ENCODE measurements at regions not wholly inside any gene's neighbourhood (a gene's known extent, or its start where the extent isn't known, plus 50 kb on each side); places are given as distances from the start of the nearest gene placed in this dataset.

DNA sequence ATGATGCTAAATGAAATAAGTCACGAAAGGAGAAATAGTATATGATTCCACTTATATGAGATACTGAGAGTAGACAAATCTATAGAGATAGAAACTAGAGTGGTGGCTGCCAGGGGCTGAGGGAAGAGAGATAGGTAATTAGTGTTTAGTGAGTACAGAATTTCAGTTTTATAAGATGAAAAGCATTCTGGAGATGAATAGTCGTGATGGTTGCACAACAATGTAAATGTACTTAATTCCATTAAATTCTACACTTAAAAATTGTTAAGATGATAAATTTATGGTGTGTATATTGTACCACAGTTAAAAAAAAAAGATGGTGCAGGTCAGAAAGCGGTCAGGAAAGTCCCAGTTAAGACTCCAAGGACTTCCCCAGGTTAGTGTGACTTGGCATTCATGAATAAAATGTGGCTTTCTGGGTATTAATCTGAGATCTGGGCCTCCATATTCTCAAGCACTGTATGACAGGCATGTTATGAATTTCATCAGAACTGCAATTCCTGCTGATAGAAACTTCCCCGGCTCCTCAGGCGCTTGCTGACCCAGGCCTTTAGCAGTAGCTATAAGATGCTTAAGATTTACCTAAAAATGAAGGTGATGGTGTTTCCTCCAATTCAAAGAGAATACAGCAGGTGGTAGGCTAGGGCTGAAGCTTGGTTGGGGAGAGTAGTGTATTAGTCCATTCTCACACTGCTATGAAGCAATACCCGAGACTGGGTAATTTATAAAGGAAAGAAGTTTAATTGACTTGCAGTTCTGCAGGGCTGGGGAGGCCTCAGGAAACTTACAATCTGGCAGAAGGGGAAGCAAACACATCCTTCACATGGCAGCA lies 115.3 kb upstream of the SOX9 start:
- no peak for DNase-seq

DNA sequence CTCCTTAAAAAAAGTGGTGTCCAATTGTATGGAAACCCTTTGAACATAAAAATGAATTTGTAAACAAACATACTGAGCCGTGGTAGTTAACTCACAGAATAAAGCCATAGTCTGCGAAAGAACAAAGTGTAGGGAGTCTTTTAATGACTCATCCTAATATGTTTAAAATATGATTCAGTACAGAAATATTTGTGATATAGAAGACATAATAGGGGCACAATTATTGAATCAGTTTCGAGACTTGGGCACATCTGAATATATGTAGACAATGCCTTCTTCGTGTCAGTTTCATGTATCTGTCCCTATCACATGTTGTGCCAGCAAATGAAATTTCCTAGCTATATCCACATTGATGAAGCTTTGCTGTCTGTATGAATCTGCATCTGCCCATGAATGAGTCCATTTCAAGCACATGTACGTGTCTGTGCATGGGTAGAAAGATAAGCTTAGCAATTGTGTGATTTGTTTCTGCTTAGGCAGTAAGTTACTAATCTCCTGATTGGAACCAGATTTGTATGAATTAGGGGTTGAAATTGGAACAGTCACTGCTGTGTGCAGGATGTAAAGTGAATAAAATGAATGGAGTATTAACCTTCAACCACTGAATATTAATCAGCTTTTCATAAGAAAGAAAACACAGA lies 112.5 kb upstream of the SOX9 start:
- DNase-seq = no peak

DNA sequence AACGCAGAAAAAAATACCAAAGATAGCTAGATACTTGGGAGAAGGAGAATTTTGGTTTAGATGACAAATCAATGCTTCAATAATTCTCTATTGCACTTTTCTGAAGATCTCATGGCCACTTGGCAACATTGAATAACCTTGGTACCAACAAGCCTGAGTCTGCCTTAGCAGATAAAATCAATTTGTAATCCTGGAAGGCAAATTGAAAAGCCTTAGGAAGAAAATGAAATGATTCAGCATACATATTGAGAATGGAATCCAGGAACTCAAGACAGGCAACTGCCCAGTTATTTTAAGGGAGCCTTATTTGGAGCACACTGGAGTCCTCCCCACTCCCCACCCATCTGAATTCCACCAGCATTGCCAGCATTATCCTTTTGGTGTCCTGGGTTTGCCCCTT lies 109.3 kb upstream of the SOX9 start:
- no peak for DNase-seq

- no peak for DNase-seq
Observed at GRCh38 chr17:72021417-72022041, 99.3 kb upstream of the SOX9 start.

- DNase-seq = peak; percentile 56 to 62
Observed at GRCh38 chr17:72022328-72023275, 98.2 kb upstream of the SOX9 start.

DNA sequence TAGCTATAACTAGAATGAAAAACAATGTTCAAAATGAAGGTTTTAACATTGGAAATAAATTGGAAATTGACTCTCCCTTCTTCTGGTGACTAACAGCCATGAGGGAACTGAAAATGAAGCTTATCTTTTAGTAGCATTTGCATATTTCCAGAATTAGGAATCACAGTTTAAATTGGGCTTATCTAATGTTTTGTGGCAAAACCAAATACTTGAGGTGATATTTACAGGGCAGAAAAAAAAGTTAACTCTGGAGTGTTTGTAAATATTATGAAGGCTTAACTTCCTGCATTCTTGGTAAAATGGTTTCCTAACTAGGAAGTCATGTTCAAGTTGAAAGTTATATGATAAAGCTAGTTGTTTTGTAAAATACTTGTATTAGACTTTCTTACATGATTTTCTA lies 96.4 kb upstream of the SOX9 start:
- DNase-seq = no peak

GRCh38 chr17:72025113-72025512 lies 95.7 kb upstream of the SOX9 start:
- no peak for DNase-seq

DNA sequence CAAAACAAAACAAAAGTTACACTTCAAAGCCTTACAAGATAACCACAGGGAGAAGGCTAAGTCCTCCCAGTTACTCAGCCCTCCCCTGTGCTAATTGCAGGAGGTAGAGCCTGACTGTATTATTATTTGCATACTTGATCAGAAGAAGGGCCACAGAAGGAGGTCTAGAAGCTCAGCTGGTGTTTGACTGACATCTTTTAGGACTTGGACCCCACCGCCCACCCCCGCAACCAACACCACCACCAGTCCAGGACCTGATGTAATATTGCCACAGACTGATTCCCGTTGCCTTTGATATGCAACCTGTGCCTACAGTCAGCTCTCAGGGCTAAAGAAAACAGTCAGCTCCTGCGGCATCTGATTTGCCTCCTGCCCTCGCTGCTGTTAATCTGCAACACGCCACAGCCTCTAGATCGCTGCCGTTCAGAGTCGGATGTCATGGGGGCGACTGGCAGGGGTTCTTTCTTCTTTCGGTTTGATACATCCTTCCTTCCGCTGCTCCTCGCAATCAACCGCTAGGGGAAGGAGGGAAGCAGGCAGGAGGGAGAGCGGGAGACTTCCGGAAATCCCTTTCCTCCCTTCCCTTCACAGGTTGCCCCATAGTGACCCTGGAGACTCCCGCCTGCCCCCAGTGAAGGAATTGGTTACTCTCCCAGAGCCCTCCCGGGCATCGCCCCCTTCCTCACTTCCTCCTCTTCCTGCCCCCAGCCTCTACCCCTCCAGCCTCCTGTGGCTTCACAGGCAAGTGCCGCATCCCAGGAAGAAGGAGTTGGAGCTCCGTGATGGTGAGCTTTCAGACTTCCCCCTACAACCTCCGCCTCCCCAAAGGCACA lies 90.5 kb upstream of the SOX9 start:
- DNase-seq = peak; percentile 49 to 59

GRCh38 chr17:72031219-72031884 lies 89.5 kb upstream of the SOX9 start:
- DNase-seq = no peak

DNA sequence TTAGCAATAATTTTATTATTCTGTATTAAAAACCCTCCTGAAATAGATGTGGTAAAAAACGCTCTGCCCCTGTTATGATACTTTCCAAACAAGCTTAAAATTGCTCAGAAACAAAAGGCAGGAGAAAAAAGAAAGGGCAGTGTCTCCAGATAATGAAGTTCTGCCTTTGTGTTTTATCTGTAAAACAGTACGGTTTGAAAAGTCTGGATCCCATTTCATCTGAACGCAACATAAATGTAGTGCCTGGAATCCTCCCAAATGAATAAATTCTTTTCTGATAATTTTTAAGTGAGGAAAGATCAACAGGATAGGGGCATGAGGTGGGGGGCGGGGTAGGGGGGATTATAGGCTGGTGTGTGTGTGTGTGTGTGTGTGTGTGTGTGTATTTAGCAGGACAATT lies 87.5 kb upstream of the SOX9 start:
- DNase-seq = no peak

DNA sequence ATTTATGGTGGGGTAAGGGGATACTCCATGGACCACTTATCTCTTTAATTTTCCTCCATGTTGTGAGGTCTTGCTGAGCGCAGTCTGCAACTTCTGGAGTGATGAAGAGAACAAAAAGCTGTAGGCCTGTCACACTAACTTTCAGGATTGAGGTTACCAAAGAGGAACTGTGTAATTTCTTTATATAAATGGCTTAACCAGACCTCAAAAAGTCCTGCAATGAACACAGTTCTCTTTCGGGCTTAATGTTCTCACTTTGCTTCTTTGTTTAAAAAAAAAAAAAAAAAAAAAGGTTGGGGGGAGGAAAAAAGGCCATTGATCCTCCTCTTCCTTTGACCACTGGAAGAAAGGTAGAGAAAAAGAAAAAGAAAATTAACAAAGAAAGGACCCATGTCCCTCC lies 86.8 kb upstream of the SOX9 start:
- no peak for DNase-seq

DNA sequence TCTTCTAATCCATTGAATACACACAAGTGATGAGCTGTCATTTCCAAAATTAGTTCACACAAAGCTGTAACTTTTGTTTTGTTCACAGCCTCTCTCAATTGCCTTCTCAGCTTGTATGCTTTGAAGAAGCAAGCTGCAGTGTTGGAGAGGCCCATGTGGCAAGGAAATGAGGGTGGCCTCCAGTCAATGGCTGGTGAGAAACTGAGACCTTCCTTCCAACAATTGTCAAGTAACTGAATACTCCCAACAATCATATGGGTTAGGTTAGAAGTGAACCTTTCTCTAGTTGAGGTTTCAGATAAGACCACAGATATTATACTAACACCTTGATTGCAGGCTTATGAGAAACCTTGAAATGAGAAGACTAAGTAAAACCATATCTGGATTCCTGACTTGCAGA lies 82.4 kb upstream of the SOX9 start:
- DNase-seq = no peak

DNA sequence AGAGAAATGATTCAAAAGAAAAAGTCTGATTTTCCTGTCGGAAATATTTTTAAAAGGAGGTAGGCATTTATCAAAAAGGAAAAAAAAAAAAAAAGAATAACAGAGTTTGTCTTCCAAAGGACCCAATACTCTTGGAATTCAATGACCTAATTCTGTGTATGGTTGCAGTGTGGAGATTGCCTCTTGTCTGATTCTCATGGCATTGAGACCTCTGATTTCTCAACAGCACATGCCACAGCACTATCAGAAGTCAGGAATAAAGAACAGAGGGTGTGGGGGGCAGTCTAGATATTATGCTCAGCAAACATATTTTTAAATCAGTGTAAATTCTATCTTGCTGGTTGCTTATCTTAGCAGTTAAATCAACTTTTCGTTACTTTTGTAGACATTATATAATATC lies 81.3 kb upstream of the SOX9 start:
- no peak for DNase-seq

DNA sequence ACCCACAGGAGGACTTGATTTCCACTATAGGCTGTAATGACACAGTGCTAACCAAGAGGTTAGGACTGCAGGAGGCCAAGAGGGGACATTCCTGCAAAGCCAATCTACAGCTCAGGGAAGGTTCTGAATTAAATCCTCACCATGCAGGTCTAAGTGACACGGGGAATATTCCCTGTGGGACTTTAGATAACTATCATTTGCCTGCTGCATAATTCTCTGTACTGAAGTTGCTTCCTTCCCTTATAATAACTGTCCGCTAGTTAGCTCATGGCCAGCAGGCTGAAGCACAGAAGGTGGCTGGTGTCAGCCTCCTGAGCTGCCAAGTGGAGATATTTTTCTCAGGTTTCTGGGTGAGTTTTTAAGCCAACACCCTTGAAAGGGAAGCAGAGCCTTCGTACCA lies 74.6 kb upstream of the SOX9 start:
- no peak for DNase-seq

DNA sequence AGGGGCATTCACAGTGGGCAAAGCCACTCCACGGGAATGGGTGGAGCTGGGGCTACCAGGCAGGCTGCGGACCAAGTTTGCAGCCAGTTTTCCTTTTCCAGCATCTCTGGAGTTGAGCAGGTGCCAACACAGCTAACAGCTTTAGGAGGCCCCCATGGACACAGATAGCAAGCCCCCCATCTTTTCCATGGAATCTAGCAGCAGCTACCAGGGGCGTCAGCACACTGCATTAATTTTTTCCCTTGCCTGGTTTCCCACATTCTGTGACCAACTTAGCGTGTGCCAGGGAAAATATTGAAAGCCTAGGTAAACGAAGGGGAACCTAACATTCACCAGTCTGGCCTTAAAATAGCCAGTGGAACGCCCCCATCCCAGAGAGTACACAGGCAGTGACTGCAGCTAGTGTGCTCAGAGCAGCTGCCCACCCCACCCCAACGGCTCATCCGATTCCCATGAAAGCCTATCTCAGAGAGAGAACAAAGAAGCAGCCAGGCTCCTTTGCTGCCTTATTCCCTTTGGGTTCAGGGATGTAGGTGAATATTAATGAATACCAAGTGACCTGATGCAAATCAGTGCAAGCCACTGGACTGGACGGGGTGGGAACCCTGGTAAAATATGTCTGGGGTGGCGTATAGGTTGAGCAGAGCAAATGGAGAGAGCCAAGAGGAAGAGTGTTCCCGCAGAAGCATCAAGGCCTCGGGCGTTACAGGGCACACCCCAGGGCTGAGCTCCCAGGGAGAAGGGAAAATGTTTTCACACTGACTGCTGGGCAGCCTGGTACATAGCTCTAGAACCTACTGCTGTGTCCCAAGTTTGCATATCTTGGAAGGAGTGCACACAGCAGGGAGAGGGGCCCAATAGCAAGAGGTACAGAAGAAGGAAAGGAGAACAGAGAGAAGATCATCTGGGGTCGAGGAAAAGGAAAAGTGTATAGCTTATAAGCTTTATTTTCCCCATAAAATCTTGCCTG lies 73.9 kb upstream of the SOX9 start:
- DNase-seq = no peak

- DNase-seq = no peak
Observed at GRCh38 chr17:72049914-72050313, 70.9 kb upstream of the SOX9 start.

DNA sequence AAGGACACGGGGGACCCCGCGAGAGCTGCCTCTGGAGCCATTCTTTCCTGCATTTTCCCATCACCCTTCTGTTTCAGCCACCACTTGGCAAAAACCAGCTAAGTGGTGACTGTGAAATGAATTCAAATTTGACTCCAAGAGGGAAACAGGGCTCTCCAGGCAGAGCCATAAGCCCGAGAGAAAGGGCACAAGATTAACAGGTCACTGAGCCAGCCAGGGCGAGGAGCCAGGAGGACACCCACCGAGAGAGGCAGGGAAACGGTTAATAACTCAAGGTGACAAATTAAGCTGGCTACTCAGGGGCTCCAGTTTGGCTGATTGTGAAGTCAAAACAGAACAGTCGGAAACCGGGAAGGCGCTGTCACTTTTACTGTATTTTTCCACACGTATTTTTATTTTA lies 67.8 kb upstream of the SOX9 start:
- DNase-seq = no peak

- no peak for DNase-seq
Observed at GRCh38 chr17:72053449-72053848, 67.4 kb upstream of the SOX9 start.

DNA sequence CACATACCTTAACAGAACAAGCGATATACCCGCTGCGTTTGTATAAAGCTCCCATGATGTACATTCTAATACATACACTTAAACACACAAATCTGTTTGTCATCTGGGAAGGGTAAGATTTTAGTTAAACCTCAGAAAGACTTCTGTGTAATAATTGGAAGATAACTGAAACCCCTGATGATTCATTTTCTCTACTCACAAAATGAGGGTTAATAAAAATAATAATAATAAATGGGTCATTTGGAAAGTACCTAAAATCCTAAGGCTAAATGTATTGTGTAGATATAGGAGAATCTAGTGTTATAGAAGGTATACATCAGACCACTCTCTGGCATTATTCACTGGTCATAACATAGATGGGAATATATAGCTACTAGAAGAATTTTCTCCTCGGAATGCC lies 64.7 kb upstream of the SOX9 start:
- no peak for DNase-seq

Data from right lung (tissue), 2 donors.